ENCODE measurements at regions not wholly inside any gene's neighbourhood (a gene's known extent, or its start where the extent isn't known, plus 50 kb on each side); places are given as distances from the start of the nearest gene placed in this dataset.

- TF ChIP-seq MYC (IDR thresholded peaks at IDR 0.05; ENCODE audit: low read depth, low read length) (no peak), POLR2A (IDR thresholded peaks at IDR 0.05; ENCODE audit: extremely low read depth, insufficient read length) (no peak), CTCF (IDR thresholded peaks at IDR 0.05; ENCODE audit: low read depth, low read length) (no peak), MAX (IDR thresholded peaks at IDR 0.05; ENCODE audit: low read depth, low read length) (no peak)
- no peak for DNase-seq (ENCODE audit: low read depth)
Measured at GRCh38 chr18:11288401-11288800, 139.0 kb upstream of the PIEZO2 start.

GRCh38 chr18:11286431-11286830 is 137.1 kb upstream of the PIEZO2 start:
- DNase-seq (ENCODE audit: low read depth), result no peak
- no peak for TF ChIP-seq MYC (IDR thresholded peaks at IDR 0.05; ENCODE audit: low read depth, low read length)
- no peak for TF ChIP-seq CTCF (IDR thresholded peaks at IDR 0.05; ENCODE audit: low read depth, low read length)
- no peak for TF ChIP-seq POLR2A (IDR thresholded peaks at IDR 0.05; ENCODE audit: extremely low read depth, insufficient read length)
- no peak for TF ChIP-seq MAX (IDR thresholded peaks at IDR 0.05; ENCODE audit: low read depth, low read length)
- no peak overlapping the region for H3K4me3 ChIP-seq (ENCODE audit: low read depth, low read length)

More at GRCh38 chr18:11288401-11288800, 139.0 kb upstream of the PIEZO2 start:
- H3K4me3 ChIP-seq (ENCODE audit: low read depth, low read length), result no peak overlapping the region

GRCh38 chr18:11284811-11285210 is 135.4 kb upstream of the PIEZO2 start:
- DNase-seq (ENCODE audit: low read depth), result no peak
- TF ChIP-seq CTCF (IDR thresholded peaks at IDR 0.05; ENCODE audit: low read depth, low read length) (no peak), MAX (IDR thresholded peaks at IDR 0.05; ENCODE audit: low read depth, low read length) (no peak), MYC (IDR thresholded peaks at IDR 0.05; ENCODE audit: low read depth, low read length) (no peak), POLR2A (IDR thresholded peaks at IDR 0.05; ENCODE audit: extremely low read depth, insufficient read length) (no peak)
- no peak overlapping the region for H3K4me3 ChIP-seq (ENCODE audit: low read depth, low read length)

GRCh38 chr18:11284349-11284748 is 135.0 kb upstream of the PIEZO2 start:
- no peak overlapping the region for H3K4me3 ChIP-seq (ENCODE audit: low read depth, low read length)
- no peak for TF ChIP-seq MAX (IDR thresholded peaks at IDR 0.05; ENCODE audit: low read depth, low read length)
- TF ChIP-seq POLR2A (IDR thresholded peaks at IDR 0.05; ENCODE audit: extremely low read depth, insufficient read length), result no peak
- no peak for TF ChIP-seq MYC (IDR thresholded peaks at IDR 0.05; ENCODE audit: low read depth, low read length)
- TF ChIP-seq CTCF (IDR thresholded peaks at IDR 0.05; ENCODE audit: low read depth, low read length), result no peak
- no peak for DNase-seq (ENCODE audit: low read depth)

- DNase-seq (ENCODE audit: low read depth), result no peak
- no peak for TF ChIP-seq MAX (IDR thresholded peaks at IDR 0.05; ENCODE audit: low read depth, low read length)
- no peak for TF ChIP-seq CTCF (IDR thresholded peaks at IDR 0.05; ENCODE audit: low read depth, low read length)
- TF ChIP-seq MYC (IDR thresholded peaks at IDR 0.05; ENCODE audit: low read depth, low read length), result no peak
- TF ChIP-seq POLR2A (IDR thresholded peaks at IDR 0.05; ENCODE audit: extremely low read depth, insufficient read length), result no peak
- no peak overlapping the region for H3K4me3 ChIP-seq (ENCODE audit: low read depth, low read length)
Measured at GRCh38 chr18:11283479-11284161, 134.3 kb upstream of the PIEZO2 start.
